ENCODE measurements at regions not wholly inside any gene's neighbourhood (a gene's known extent, or its start where the extent isn't known, plus 50 kb on each side); places are given as distances from the start of the nearest gene placed in this dataset.

- Histone ChIP-seq H3K36me3 (no peaks in the 10 kb centered on the region), H3K27ac (no peak overlapping the region), H3K4me3 (no peak overlapping the region), H3K27me3 (no peaks in the 10 kb centered on the region), H3K4me1 (ENCODE audit: insufficient read depth) (no peaks in the 10 kb centered on the region), H3K9me3 (no peaks in the 10 kb centered on the region)
- no peak for DNase-seq
- intact Hi-C loops (cut with DNase I): no loop called here
- 77 to 89% (median 82%) methylated on average over 12 of the region's 12 CpGs for WGBS, 3 donors
- no peak for TF ChIP-seq POLR2A (IDR thresholded peaks at IDR 0.05)
- no peak for TF ChIP-seq EP300 (IDR thresholded peaks at IDR 0.05)
- no peak for TF ChIP-seq CTCF (IDR thresholded peaks at IDR 0.05)
These were observed 138.8 kb upstream of the JARID2 start for GRCh38 chr6:15106958-15107643.

- no peak for DNase-seq
- H3K27ac ChIP-seq: no peak overlapping the region
- intact Hi-C loops (cut with DNase I): no loop called here
- H3K36me3 ChIP-seq: no peaks in the 10 kb centered on the region
- TF ChIP-seq EP300 (IDR thresholded peaks at IDR 0.05) (no peak), CTCF (IDR thresholded peaks at IDR 0.05) (no peak), POLR2A (IDR thresholded peaks at IDR 0.05) (no peak)
- H3K4me3 ChIP-seq: no peak overlapping the region
- 94 to 96% (median 95%) methylated on average over 9 of the region's 9 CpGs for WGBS, 3 donors
- H3K27me3 ChIP-seq: no peaks in the 10 kb centered on the region
- no peaks in the 10 kb centered on the region for H3K4me1 ChIP-seq (ENCODE audit: insufficient read depth)
- H3K9me3 ChIP-seq: no peaks in the 10 kb centered on the region
These were observed 138.1 kb upstream of the JARID2 start for GRCh38 chr6:15107644-15108382.

- intact Hi-C loops (cut with DNase I): no loop called here
- no peak overlapping the region for H3K27ac ChIP-seq
- WGBS, 3 donors: 90 to 96% (median 96%) methylated on average over 2 of the region's 2 CpGs
These were observed 137.5 kb upstream of the JARID2 start for GRCh38 chr6:15108383-15108715.

GRCh38 chr6:15109338-15110090 lies 136.4 kb upstream of the JARID2 start:
- DNase-seq: no peak
- Histone ChIP-seq H3K9me3 (no peaks in the 10 kb centered on the region), H3K27ac (no peak overlapping the region), H3K4me3 (no peak overlapping the region), H3K36me3 (no peaks in the 10 kb centered on the region), H3K4me1 (ENCODE audit: insufficient read depth) (no peaks in the 10 kb centered on the region), H3K27me3 (no peaks in the 10 kb centered on the region)
- WGBS, 3 donors: 81 to 93% (median 89%) methylated on average over 12 of the region's 12 CpGs
- intact Hi-C loops (cut with DNase I): no loop called here
- TF ChIP-seq EP300 (IDR thresholded peaks at IDR 0.05): no peak
- TF ChIP-seq CTCF (IDR thresholded peaks at IDR 0.05): no peak
- TF ChIP-seq POLR2A (IDR thresholded peaks at IDR 0.05): no peak

More at GRCh38 chr6:15108383-15108715, 137.5 kb upstream of the JARID2 start:
- no peak overlapping the region for H3K4me3 ChIP-seq
- TF ChIP-seq POLR2A (IDR thresholded peaks at IDR 0.05) (no peak), EP300 (IDR thresholded peaks at IDR 0.05) (no peak)
- no peaks in the 10 kb centered on the region for H3K27me3 ChIP-seq
- no peaks in the 10 kb centered on the region for H3K4me1 ChIP-seq (ENCODE audit: insufficient read depth)
- H3K36me3 ChIP-seq: no peaks in the 10 kb centered on the region
- no peak for DNase-seq
- no peaks in the 10 kb centered on the region for H3K9me3 ChIP-seq
